B cell (primary cell): ENCODE measurements at regions not wholly inside any gene's neighbourhood (a gene's known extent, or its start where the extent isn't known, plus 50 kb on each side); places are given as distances from the start of the nearest gene placed in this dataset.

ENCODE experiments used
- ATAC-seq: fragments of 200-7000 bp; cut with Tn5 transposase; one replicate; pipeline ENCODE4 v1.10.0; 2021; ENCODE audit warnings: low read depth, mild to moderate bottlenecking, moderate number of reproducible peaks, moderate library complexity
- CTCF ChIA-PET: fragments of 350-600 bp; sonication (Branson Sonifier 250); formaldehyde crosslinking; loops from one replicate; lab custom pipeline; 2021; ENCODE audit warnings: antibody characterized with exemption, inconsistent platforms; lab: Charles Lee
- POLR2A ChIA-PET: fragments of 350-600 bp; sonication (Branson Sonifier 250); formaldehyde crosslinking; loops from one replicate; lab custom pipeline; 2021; ENCODE audit warnings: antibody characterized with exemption; lab: Charles Lee
- DNase-seq: peaks from one replicate; pipeline ENCODE4 v3.0.0; 2013
- H2AFZ ChIP-seq: 2 replicates; pipeline ENCODE4 v1.6.1; 2012; ENCODE audit warnings: mild to moderate bottlenecking, low read depth, low read length; ENCODE audit not compliant: insufficient read depth, poor library complexity, severe bottlenecking
- H3K27ac ChIP-seq, 2 donors: 1 replicate in 1 of 2; 2 replicates in 1 of 2; pipeline ENCODE4 v1.5.1; 2012 to 2013; ENCODE audit warnings: low read length in 2 of 2, mild to moderate bottlenecking in 2 of 2, moderate library complexity in 1 of 2
- H3K27me3 ChIP-seq, 4 experiments: fragments of 200-600 bp in 1 of 4; sonication (generic) in 1 of 4; replicated peaks in 1 of 4; 1 replicate in 2 of 4; 2 replicates in 2 of 4; pipeline versions ENCODE4 v1.6.1 to v1.7.0; 2013 to 2016; ENCODE audit warnings: low read length in 3 of 4, mild to moderate bottlenecking in 2 of 4, mixed read lengths in 1 of 4, moderate library complexity in 1 of 4; ENCODE audit not compliant: insufficient read depth in 4 of 4, control insufficient read depth in 3 of 4; ENCODE audit errors: control extremely low read depth in 1 of 4
- H3K36me3 ChIP-seq, 2 experiments: replicated peaks in 1 of 2; 1 replicate in 1 of 2; 2 replicates in 1 of 2; pipeline versions ENCODE4 v1.6.1 to v1.7.1; 2013; ENCODE audit warnings: low read length in 1 of 2; ENCODE audit not compliant: insufficient read depth in 2 of 2, control insufficient read depth in 1 of 2; ENCODE audit errors: control extremely low read depth in 1 of 2, extremely low read depth in 1 of 2
- H3K4me1 ChIP-seq, 2 donors: fragments of 200-600 bp in 1 of 2; sonication (generic) in 1 of 2; 1 replicate in 1 of 2; 2 replicates in 1 of 2; pipeline versions ENCODE4 v1.5.1 to v1.6.1; 2013 to 2017; ENCODE audit warnings: low read length in 2 of 2; ENCODE audit not compliant: control insufficient read depth in 2 of 2, insufficient read depth in 2 of 2
- H3K4me2 ChIP-seq: replicated peaks from 2 replicates; pipeline ENCODE3; 2012; ENCODE audit warnings: mild to moderate bottlenecking, low read depth, low read length; ENCODE audit not compliant: poor library complexity, severe bottlenecking
- H3K4me3 ChIP-seq, 5 experiments: fragments of 200-600 bp in 1 of 5; sonication (generic) in 1 of 5; 1 replicate in 3 of 5; 2 replicates in 2 of 5; pipeline versions ENCODE4 v1.5.1 to v1.7.0; 2011 to 2016; ENCODE audit warnings: low read length in 4 of 5, mild to moderate bottlenecking in 4 of 5, low read depth in 2 of 5, control low read depth in 1 of 5, moderate library complexity in 1 of 5; ENCODE audit not compliant: insufficient read depth in 1 of 5; ENCODE audit errors: control extremely low read depth in 1 of 5, extremely low read depth in 1 of 5
- H3K79me2 ChIP-seq: fragments of 200-600 bp; sonication (generic); one replicate; pipeline ENCODE4 v1.6.0; 2016; ENCODE audit warnings: low read length; ENCODE audit not compliant: control insufficient read depth, insufficient read depth
- H3K9ac ChIP-seq: fragments of 200-600 bp; sonication (generic); 2 replicates; pipeline ENCODE4 v1.6.1; 2017; ENCODE audit warnings: mild to moderate bottlenecking, low read length, moderate library complexity
- H3K9me3 ChIP-seq, 3 donors: one replicate each; pipeline versions ENCODE4 v1.6.1 to v1.7.1; 2013; ENCODE audit warnings: low read length in 2 of 3; ENCODE audit not compliant: control insufficient read depth in 2 of 3, insufficient read depth in 1 of 3; ENCODE audit errors: control extremely low read depth in 1 of 3
- H4K20me1 ChIP-seq: 2 replicates; pipeline ENCODE4 v1.6.0; 2012; ENCODE audit warnings: mild to moderate bottlenecking, low read length; ENCODE audit not compliant: insufficient read depth, control insufficient read depth, poor library complexity, severe bottlenecking
- H3K27ac Mint-ChIP-seq: one replicate; pipeline ENCODE4 v1.8.0; 2021; ENCODE audit warnings: mixed read lengths
- H3K27me3 Mint-ChIP-seq: one replicate; pipeline ENCODE4 v1.8.0; 2021; ENCODE audit warnings: mixed read lengths
- H3K4me1 Mint-ChIP-seq: one replicate; pipeline ENCODE4 v1.8.0; 2021; ENCODE audit warnings: mixed read lengths
- H3K4me3 Mint-ChIP-seq: one replicate; pipeline ENCODE4 v1.8.0; 2021; ENCODE audit warnings: mixed read lengths
- H3K9me3 Mint-ChIP-seq: one replicate; pipeline ENCODE4 v1.8.0; 2022; ENCODE audit warnings: mixed read lengths; ENCODE audit not compliant: insufficient read depth
- CTCF ChIP-seq: fragments of 200-600 bp; IDR thresholded peaks from one replicate; pipeline ENCODE4 v1.8.0; 2022; ENCODE audit warnings: antibody characterized with exemption, mild to moderate bottlenecking
- EZH2 ChIP-seq: IDR thresholded peaks from 2 replicates; pipeline ENCODE4 v1.6.1; 2012; ENCODE audit warnings: borderline replicate concordance, low read depth, mild to moderate bottlenecking, moderate library complexity, low read length; ENCODE audit not compliant: insufficient read depth, poor library complexity, severe bottlenecking
- WGBS: methylation state at CpG from one replicate; pipeline ENCODE4 v1.1.5; 2013; ENCODE audit warnings: missing lambda C conversion rate; ENCODE audit not compliant: insufficient coverage; 5-methylcytosine and 5-hydroxymethylcytosine counted together
- intact Hi-C: fragments of 100-400 bp; cut with micrococcal nuclease; formaldehyde crosslinking; loops from one replicate; pipeline ENCODE4 v1.10.0; 2022

DNA sequence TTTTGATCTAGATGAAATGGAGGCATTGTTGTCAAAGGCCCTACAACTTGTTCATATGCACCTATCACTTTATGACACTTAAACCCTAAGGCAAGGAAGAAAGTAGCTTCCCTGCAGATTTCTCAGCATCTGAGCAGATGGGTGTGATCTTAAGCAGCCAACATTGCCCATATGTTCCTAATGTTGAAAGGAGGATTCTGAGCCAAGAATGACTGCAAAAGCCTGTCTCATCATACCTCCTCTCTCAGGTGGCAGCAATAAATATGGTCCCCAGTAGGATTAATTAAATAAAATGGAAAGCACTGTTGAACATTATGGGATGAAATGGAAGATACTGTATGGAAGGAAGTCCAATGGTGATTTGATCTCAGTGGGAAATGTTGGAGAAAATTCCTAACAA is 538.1 kb upstream of the MAN1A1 start:
- POLR2A ChIA-PET: no interaction called here
- Histone ChIP-seq H3K79me2 (no peaks in the 10 kb centered on the region), H2AFZ (no peak overlapping the region), H3K27ac (no peak overlapping the region), H3K4me2 (no peak overlapping the region), H3K27me3 (no peaks in the 10 kb centered on the region), H3K9ac (no peak overlapping the region), H3K9me3 (no peaks in the 10 kb centered on the region), H4K20me1 (no peaks in the 10 kb centered on the region), H3K36me3 (no peaks in the 10 kb centered on the region), H3K4me3 (no peak overlapping the region), H3K4me1 (no peaks in the 10 kb centered on the region)
- DNase-seq: no peak
- Mint-ChIP-seq H3K4me3 (no peak overlapping the region), H3K9me3 (peaks cover 2% of the 10 kb centered on the region), H3K27me3 (peaks cover 3% of the 10 kb centered on the region), H3K27ac (no peak overlapping the region), H3K4me1 (no peaks in the 10 kb centered on the region)
- CTCF ChIA-PET: no interaction called here
- no peak for ATAC-seq
- intact Hi-C loops: no loop called here
- no peak for TF ChIP-seq CTCF
- TF ChIP-seq EZH2: no peak

DNA sequence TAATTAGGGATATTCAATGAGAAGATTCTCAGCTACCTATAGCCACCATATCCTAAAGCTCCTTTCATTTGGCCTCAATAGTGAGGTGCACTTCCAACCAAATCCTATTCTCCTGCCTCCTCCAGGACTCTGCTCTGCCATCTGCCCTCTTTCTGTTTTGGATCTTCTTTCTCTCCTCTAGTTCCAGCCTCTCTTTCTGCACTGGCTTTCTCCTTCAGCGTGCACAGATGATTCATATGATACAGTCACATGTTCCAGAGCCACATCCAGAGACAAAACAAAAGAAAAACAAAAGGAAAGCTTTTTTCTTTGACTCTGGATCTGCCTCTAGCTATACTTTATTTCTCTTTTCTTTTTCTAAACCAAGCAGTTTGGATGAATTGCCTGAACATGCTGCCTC is 531.9 kb upstream of the MAN1A1 start:
- Histone ChIP-seq H3K4me1 (no peaks in the 10 kb centered on the region), H3K4me2 (no peak overlapping the region), H3K27ac (no peak overlapping the region), H3K36me3 (no peaks in the 10 kb centered on the region), H2AFZ (no peak overlapping the region), H3K79me2 (no peaks in the 10 kb centered on the region), H3K4me3 (no peak overlapping the region), H3K9ac (no peak overlapping the region), H3K27me3 (no peaks in the 10 kb centered on the region), H4K20me1 (no peaks in the 10 kb centered on the region), H3K9me3 (no peaks in the 10 kb centered on the region)
- Mint-ChIP-seq H3K4me3 (no peak overlapping the region), H3K27me3 (no peaks in the 10 kb centered on the region), H3K9me3 (peaks cover 2% of the 10 kb centered on the region), H3K4me1 (no peaks in the 10 kb centered on the region), H3K27ac (no peak overlapping the region)
- intact Hi-C loops: no loop called here
- ChIA-PET CTCF (no interaction called here), POLR2A (no interaction called here)
- no peak for TF ChIP-seq CTCF
- no peak for TF ChIP-seq EZH2
- WGBS: 75% methylated on average over 1 of the region's 1 CpG
- ATAC-seq (no peak), DNase-seq (no peak)
